ENCODE measurements at regions not wholly inside any gene's neighbourhood (a gene's known extent, or its start where the extent isn't known, plus 50 kb on each side); places are given as distances from the start of the nearest gene placed in this dataset.

- no peak for TF ChIP-seq ARNT (IDR thresholded peaks at IDR 0.05)
- TF ChIP-seq HDGF (IDR thresholded peaks at IDR 0.05; ENCODE audit: borderline replicate concordance), result no peak
- no peak for TF ChIP-seq FOXA1 (IDR thresholded peaks at IDR 0.05)
Observed at GRCh38 chr2:76679025-76679396, 843.2 kb downstream of the LRRTM4 start.
